Fibroblast of the conjunctiva (primary cell): ENCODE measurements at regions not wholly inside any gene's neighbourhood (a gene's known extent, or its start where the extent isn't known, plus 50 kb on each side); places are given as distances from the start of the nearest gene placed in this dataset.

Source experiments
- DNase-seq: peaks from one replicate; pipeline ENCODE4 v3.0.0-alpha.2; 2010; ENCODE audit warnings: low read depth

GRCh38 chr11:103530257-103530656 is 421.0 kb downstream of the DYNC2H1 start:
- DNase-seq, result no peak

GRCh38 chr11:103532133-103532788 is 423.0 kb downstream of the DYNC2H1 start:
- DNase-seq, result no peak

GRCh38 chr11:103534191-103534590 is 425.0 kb downstream of the DYNC2H1 start:
- DNase-seq, result no peak

- no peak for DNase-seq
These were observed 425.7 kb downstream of the DYNC2H1 start for GRCh38 chr11:103534959-103535358.

DNA sequence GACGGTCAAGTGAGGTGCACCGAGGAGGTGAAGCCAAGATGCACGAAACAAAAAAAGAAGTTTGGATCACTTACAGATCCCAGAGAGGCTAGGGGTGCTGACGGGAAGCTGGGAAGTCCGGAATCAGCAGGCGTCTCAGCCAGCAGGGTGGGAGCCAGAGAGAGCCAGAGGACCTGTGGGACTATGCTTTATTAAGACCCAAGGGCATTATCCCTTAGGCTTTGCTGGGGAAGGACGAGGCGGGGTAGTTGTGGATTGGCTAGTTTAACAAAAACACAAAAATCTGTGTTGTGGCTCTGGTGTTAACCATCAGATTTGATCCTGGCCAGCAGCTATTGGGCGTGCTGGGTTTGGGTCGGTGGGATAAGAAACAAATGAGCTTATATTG is 427.1 kb downstream of the DYNC2H1 start:
- no peak for DNase-seq

DNA sequence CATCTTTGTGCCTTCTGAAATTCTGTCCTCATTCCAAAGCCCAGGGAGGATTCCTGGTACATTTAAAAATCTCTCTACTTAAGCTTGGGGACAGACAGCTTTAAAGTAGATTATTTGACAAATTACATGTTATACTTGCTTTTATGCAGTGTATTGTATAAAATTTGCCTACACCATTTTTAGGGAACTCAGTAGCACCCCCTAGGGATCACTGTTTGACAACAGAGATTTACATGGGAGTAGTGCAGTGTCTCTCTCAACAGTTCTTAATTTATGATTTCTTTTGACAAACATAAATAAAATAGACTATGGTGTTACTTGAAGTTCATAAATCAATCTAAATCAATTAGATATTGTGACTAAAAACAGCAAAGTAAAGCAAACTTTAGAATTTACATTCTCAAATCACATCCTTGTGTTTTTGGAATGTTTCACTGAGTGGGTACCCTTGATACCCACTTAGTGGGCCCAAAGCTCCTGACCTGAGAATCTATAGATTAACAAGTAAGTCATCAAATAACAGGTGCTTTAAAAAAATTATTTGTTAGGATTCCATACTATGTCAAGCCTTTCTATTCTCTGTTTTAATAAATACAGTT is 428.8 kb downstream of the DYNC2H1 start:
- DNase-seq, result no peak

DNA sequence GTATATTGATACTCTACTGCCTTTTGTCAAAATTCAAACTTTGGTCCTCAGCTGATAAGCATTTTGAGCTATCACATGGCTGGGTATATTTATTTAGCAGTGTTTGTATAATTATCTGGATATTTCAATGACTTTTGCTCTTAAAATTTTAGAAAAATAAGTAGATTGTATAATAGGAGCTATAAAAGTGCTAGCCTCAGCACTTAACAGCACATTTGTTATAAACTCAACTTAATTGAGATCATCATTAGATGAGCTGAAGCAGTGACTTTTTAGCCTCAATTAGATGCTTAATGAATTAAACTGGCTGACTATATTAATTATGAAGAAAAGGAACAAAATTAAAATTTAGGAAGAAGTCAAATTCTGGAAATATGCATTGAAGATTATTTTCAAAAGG is 429.9 kb downstream of the DYNC2H1 start:
- no peak for DNase-seq

DNA sequence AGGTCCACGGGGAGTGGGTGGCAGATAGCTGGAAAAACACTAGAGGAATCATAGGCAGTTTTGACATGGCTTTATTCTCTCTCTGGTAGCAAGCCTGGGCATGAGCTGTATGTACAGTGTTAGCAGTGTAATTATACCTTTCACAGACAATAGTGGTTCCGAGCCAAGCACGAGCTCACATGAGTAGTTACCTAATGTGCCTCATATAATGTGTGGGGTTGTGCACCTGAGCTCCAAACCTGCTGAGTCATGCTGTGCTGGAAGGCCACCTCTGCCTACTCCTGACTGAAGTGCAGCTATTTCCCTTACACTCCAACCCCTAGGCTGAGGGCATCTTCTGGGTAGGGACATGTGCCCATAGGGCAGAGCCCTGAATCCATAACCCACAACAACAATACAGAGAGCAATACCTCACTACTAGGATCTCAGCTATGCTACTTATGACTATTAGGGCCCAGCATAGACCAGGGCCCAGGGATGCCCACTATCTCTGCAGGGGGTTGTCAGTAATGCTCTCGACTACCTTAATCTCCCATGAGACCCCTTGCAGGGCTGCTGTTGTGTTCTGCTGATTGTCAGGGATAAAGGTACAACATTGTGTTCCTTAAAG is 432.1 kb downstream of the DYNC2H1 start:
- DNase-seq, result no peak

DNA sequence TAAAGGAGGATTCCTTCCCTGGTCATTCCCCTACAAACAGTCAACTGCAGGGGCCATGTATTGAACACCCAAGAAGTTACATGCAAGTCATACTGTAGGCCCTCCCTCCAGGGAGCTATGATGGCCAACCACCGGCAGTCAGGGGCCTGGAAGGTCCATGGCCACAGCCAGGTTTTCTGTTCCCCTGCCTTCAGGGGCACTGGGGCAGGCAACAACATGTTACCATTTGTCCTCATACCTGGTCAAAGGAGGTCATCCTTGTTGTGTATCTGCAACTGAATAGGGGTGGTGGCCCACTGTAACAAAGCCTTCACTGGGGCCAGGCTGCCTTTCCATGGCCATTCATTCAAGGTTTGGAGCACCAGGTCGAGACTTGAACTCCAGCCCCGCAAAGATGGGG is 433.6 kb downstream of the DYNC2H1 start:
- no peak for DNase-seq

- DNase-seq, result no peak
These were observed 434.2 kb downstream of the DYNC2H1 start for GRCh38 chr11:103543456-103543855.

- DNase-seq, result no peak
These were observed 435.6 kb downstream of the DYNC2H1 start for GRCh38 chr11:103544874-103545273.

- no peak for DNase-seq
These were observed 436.3 kb downstream of the DYNC2H1 start for GRCh38 chr11:103545551-103545950.

DNA sequence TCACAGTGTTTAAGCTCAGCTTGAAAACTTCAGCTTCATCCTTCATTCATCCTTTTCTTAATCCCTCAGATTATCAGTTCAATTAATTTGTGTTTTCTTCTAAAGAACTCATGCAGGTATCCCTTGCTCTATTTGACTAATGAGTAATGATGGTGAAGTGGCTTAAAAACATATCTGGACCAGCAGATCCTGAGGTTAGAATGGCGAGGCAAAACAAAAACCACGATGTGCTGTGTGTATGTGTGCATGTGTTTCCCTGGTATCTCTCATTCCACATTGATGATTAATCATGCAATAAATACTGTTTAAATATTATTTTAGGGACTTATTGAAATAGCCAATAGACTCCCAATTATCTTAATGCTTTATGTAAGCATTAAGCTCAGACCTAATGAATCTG is 437.0 kb downstream of the DYNC2H1 start:
- no peak for DNase-seq

GRCh38 chr11:103547024-103547423 is 437.8 kb downstream of the DYNC2H1 start:
- no peak for DNase-seq

GRCh38 chr11:103547691-103548090 is 438.5 kb downstream of the DYNC2H1 start:
- DNase-seq, result no peak

DNA sequence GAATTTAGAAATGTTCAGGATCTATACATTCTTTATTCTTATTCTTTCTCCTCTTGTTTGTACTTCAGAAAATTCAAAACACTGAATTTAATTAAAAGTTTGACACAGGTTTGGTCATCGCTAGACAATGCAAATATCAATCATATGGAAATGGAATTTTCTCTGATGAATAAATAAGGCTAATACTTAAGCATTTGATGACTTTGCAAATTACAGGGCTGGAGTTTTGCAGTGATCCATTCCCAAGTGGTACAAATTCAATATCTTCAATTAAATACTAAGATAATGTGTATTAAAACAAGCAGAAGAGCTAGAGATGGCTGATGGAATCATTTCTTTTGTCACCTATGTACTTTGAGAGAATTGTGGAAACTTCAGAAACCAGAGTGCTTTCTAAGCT is 439.6 kb downstream of the DYNC2H1 start:
- no peak for DNase-seq

GRCh38 chr11:103550811-103551210 is 441.6 kb downstream of the DYNC2H1 start:
- no peak for DNase-seq

- DNase-seq, result no peak
These were observed 442.9 kb downstream of the DYNC2H1 start for GRCh38 chr11:103552086-103552485.

DNA sequence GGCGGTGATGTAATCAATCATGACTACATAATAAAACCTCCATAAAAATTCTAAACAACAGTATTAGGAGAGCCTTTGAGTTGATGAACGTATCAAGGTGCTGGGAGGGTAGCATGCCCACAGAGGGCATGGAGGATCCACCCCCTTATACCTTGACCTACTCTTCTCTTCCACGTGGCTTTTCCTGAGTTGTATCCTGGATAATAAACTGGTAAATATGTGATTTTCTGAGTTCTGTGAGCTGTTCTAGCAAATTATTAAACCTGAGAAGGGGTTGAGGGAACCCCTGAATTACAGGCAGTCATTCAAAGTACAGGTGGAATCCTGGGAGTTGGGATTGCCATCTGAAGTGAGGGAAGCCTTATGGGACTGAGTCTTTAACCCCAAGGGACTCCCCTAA is 446.9 kb downstream of the DYNC2H1 start:
- no peak for DNase-seq

DNA sequence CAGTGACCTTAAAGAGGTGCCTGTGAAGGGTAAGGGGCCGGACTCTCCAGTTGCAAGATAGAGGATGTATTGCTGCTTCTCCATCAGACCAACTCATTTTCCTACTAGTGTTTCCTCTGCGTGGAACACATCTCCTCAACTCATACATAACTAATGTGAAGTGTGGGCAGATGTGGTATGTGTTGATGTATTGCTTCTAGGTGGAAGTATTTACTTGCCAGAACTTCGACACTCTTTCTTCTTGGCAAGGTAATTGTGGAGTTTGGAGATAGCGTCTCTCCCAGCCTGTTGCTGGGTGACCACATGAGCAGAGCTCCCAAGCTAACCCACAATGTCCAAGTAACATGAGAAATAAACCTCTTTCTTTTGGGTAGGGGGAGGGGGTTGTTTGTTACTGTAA is 456.9 kb downstream of the DYNC2H1 start:
- DNase-seq, result no peak

DNA sequence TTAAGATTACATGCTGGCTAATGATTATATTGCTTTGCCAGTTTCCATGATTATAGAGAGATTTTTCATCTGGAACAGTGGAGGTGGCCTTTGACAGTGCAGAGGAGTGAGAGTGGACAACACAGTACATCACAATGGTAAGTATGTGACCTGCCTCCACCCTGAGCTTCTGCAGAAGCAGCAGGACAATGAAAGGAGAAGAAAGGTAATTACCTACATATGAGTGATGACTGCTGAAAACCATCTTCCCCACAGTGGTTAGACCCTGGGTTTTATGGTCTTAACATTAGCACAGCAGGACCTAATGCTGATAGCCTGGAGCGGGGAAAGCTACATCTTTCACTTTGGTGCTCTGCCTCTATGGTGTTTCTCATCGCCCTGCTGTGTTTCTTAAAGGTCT is 454.7 kb upstream of the DDI1 start:
- DNase-seq, result no peak

- DNase-seq, result no peak
These were observed 454.0 kb upstream of the DDI1 start for GRCh38 chr11:103582351-103582909.

DNA sequence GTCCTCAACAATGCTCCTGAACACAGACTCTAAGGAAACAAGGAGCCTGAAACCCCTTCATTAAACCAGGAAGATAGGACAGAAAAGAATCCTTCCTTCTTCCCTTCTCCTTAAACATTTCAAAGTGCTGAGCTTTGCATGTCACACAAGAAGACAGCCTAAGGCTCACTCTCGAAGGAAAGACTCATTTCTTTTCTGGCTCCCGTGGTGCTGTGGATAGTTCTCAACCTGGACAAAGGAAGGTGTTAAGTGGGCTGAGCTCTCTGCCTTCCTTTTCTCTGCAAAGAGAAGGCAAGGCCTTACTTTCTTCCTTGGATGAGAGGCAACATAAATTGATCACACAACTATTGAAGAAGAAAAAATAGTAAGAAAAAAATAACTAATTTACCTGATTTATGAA is 452.4 kb upstream of the DDI1 start:
- DNase-seq, result no peak

- no peak for DNase-seq
These were observed 451.7 kb upstream of the DDI1 start for GRCh38 chr11:103584720-103585119.
